ENCODE measurements at regions not wholly inside any gene's neighbourhood (a gene's known extent, or its start where the extent isn't known, plus 50 kb on each side); places are given as distances from the start of the nearest gene placed in this dataset.
A peak's percentile ranks its signal among the peaks of the same experiment; 100 is the strongest.

- no peak for DNase-seq (ENCODE audit: low read depth)
Observed at GRCh38 chr10:44326474-44327030, 58.3 kb downstream of the CXCL12 start.

GRCh38 chr10:44325596-44326307, 59.1 kb downstream of the CXCL12 start:
- DNase-seq (ENCODE audit: low read depth): no peak

- DNase-seq (ENCODE audit: low read depth): no peak
Observed at GRCh38 chr10:44325157-44325556, 59.7 kb downstream of the CXCL12 start.

- no peak for DNase-seq (ENCODE audit: low read depth)
Observed at GRCh38 chr10:44323838-44324237, 61.1 kb downstream of the CXCL12 start.

GRCh38 chr10:44322137-44322536, 62.8 kb downstream of the CXCL12 start:
- no peak for DNase-seq (ENCODE audit: low read depth)

GRCh38 chr10:44320756-44321155, 64.1 kb downstream of the CXCL12 start:
- no peak for DNase-seq (ENCODE audit: low read depth)

GRCh38 chr10:44317856-44318255, 67.0 kb downstream of the CXCL12 start:
- DNase-seq (ENCODE audit: low read depth): no peak

GRCh38 chr10:44316922-44317215, 68.0 kb downstream of the CXCL12 start:
- DNase-seq (ENCODE audit: low read depth): no peak

GRCh38 chr10:44316187-44316921, 68.5 kb downstream of the CXCL12 start:
- DNase-seq (ENCODE audit: low read depth): no peak

- no peak for DNase-seq (ENCODE audit: low read depth)
Observed at GRCh38 chr10:44314802-44315460, 70.0 kb downstream of the CXCL12 start.

- no peak for DNase-seq (ENCODE audit: low read depth)
Observed at GRCh38 chr10:44313761-44314165, 71.1 kb downstream of the CXCL12 start.

- DNase-seq (ENCODE audit: low read depth): no peak
Observed at GRCh38 chr10:44312401-44312800, 72.5 kb downstream of the CXCL12 start.

GRCh38 chr10:44311563-44312051, 73.3 kb downstream of the CXCL12 start:
- DNase-seq (ENCODE audit: low read depth): no peak

GRCh38 chr10:44310762-44311562, 73.9 kb downstream of the CXCL12 start:
- DNase-seq (ENCODE audit: low read depth): peak; percentile 41

GRCh38 chr10:44309939-44310761, 74.7 kb downstream of the CXCL12 start:
- no peak for DNase-seq (ENCODE audit: low read depth)

- no peak for DNase-seq (ENCODE audit: low read depth)
Observed at GRCh38 chr10:44309361-44309760, 75.5 kb downstream of the CXCL12 start.

- no peak for DNase-seq (ENCODE audit: low read depth)
Observed at GRCh38 chr10:44308935-44309334, 76.0 kb downstream of the CXCL12 start.

- no peak for DNase-seq (ENCODE audit: low read depth)
Observed at GRCh38 chr10:44307691-44308090, 77.2 kb downstream of the CXCL12 start.

- DNase-seq (ENCODE audit: low read depth): no peak
Observed at GRCh38 chr10:44306762-44307161, 78.1 kb downstream of the CXCL12 start.

- no peak for DNase-seq (ENCODE audit: low read depth)
Observed at GRCh38 chr10:44306147-44306710, 78.7 kb downstream of the CXCL12 start.

Data from stimulated activated CD8-positive, alpha-beta memory T cell treated with anti-CD3 and anti-CD28 coated beads, Interleukin-7, amount 100 ng/mL, for 24 hours (primary cell).